ENCODE measurements at regions not wholly inside any gene's neighbourhood (a gene's known extent, or its start where the extent isn't known, plus 50 kb on each side); places are given as distances from the start of the nearest gene placed in this dataset.

GRCh38 chr10:114732931-114733330, 74.9 kb upstream of the ABLIM1 start:
- no peak for TF ChIP-seq CTCF (IDR thresholded peaks at IDR 0.05; ENCODE audit: insufficient read depth, low read length)
- no peak for TF ChIP-seq POLR2AphosphoS5 (IDR thresholded peaks at IDR 0.05; ENCODE audit: low read depth)
- no peak for TF ChIP-seq REST (IDR thresholded peaks at IDR 0.05; ENCODE audit: insufficient replicate concordance, low read depth)
- TF ChIP-seq SPI1 (IDR thresholded peaks at IDR 0.05; ENCODE audit: borderline replicate concordance, low read depth) = no peak
